ENCODE measurements at regions not wholly inside any gene's neighbourhood (a gene's known extent, or its start where the extent isn't known, plus 50 kb on each side); places are given as distances from the start of the nearest gene placed in this dataset.
"Not testable (repeated sequence)": the region's sequence is repeated elsewhere in the genome, so short reads cannot be mapped to it uniquely, and the experiment has no call there.

DNA sequence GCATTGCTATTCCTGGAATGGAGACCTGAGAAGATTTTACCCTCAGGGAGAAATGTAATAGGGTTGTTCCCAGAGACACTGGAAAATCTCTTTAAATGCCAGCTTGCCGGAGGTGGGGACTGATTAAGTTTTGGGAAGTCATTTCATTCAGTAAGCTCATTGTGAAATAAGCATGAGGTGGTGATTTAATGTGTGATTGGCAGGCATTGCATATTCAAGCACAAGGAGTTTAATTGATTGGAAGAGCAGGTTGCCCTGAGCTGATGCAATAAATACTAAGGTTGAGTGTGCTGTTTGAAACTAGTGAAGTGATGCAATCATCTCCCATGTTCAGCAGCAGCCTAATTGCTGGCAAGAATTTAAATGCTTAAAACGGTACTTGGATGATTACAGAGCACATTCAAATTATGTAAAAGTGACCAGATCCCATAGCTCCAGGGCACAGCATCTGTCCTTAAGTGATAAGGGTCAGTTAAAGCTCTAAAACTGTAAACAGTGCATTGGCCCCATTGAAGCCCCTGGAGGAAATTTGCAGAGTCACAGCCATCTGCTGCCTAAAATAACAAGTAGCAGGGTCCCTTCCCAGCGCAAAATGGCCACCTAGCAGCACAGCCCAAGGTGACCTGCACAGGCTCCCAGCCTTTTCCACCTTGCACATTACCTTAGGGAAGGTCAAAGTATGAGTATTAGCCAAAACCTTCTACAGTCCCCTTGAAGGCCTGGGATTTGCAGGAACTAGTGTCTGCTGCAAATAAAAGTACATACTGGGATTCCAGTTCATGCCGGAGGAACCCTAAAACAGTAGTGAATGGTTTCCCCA lies 92.1 kb downstream of the CCDC71L start:
- no peaks in the 10 kb centered on the region for H3K9me3 ChIP-seq (ENCODE audit: control insufficient read depth in 2 of 3, low read length in 3 of 3)
- DNase-seq = no peak
- Mint-ChIP-seq H3K27ac (no peak overlapping the region), H3K4me1 (peaks cover 0 to 10% (median 0%) of the 10 kb centered on the region in 7 donors), H3K4me3 (no peak overlapping the region), H3K36me3 (no peaks in the 10 kb centered on the region), H3K9me3 (peaks cover 0 to 8% (median 0%) of the 10 kb centered on the region in 11 donors), H3K27me3 (peaks cover 4 to 23% (median 7%) of the 10 kb centered on the region in 5 donors)
- CTCF ChIA-PET = no interaction called here
- intact Hi-C loops (cut with micrococcal nuclease) = no loop called here
- no peaks in the 10 kb centered on the region for H3K27me3 ChIP-seq (ENCODE audit: control insufficient read depth in 2 of 2, insufficient read depth in 2 of 2, low read length in 2 of 2)
- H3K4me1 ChIP-seq (ENCODE audit: control insufficient read depth in 2 of 2, insufficient read depth in 2 of 2, low read length in 2 of 2) = no peaks in the 10 kb centered on the region
- H3K27ac ChIP-seq (ENCODE audit: low read depth, low read length) = peak overlapping the region; percentile 21
- no peak overlapping the region for H3K4me3 ChIP-seq (ENCODE audit: low read length)
- ATAC-seq = peak; percentile 32
- no peaks in the 10 kb centered on the region for H3K36me3 ChIP-seq (ENCODE audit: control insufficient read depth in 2 of 3, insufficient read depth in 3 of 3, low read length in 3 of 3)
- POLR2A ChIA-PET = no interaction called here

GRCh38 chr7:106568002-106568679 lies 92.8 kb downstream of the CCDC71L start:
- Mint-ChIP-seq H3K4me1 (peaks cover 0 to 10% (median 0%) of the 10 kb centered on the region in 7 donors), H3K4me3 (no peak overlapping the region)

GRCh38 chr7:106567204-106568001 lies 93.6 kb downstream of the CCDC71L start:
- peaks cover 0 to 15% (median 3%) of the 10 kb centered on the region in 5 donors for H3K27me3 Mint-ChIP-seq
- intact Hi-C loops (cut with micrococcal nuclease); H3K9me3 ChIP-seq (ENCODE audit: control insufficient read depth in 2 of 3, low read length in 3 of 3); H3K27ac ChIP-seq (ENCODE audit: low read depth, low read length); H3K9me3 Mint-ChIP-seq; H3K4me1 Mint-ChIP-seq; POLR2A ChIA-PET; H3K27me3 ChIP-seq (ENCODE audit: control insufficient read depth in 2 of 2, insufficient read depth in 2 of 2, low read length in 2 of 2); H3K27ac Mint-ChIP-seq; DNase-seq; H3K4me1 ChIP-seq (ENCODE audit: control insufficient read depth in 2 of 2, insufficient read depth in 2 of 2, low read length in 2 of 2); CTCF ChIA-PET; H3K4me3 ChIP-seq (ENCODE audit: low read length); ATAC-seq; H3K36me3 Mint-ChIP-seq; H3K4me3 Mint-ChIP-seq; H3K36me3 ChIP-seq (ENCODE audit: control insufficient read depth in 2 of 3, insufficient read depth in 3 of 3, low read length in 3 of 3): not testable (repeated sequence)

More at GRCh38 chr7:106568002-106568679, 92.8 kb downstream of the CCDC71L start:
- POLR2A ChIA-PET = no interaction called here
- CTCF ChIA-PET = no interaction called here
- Histone ChIP-seq H3K4me1 (ENCODE audit: control insufficient read depth in 2 of 2, insufficient read depth in 2 of 2, low read length in 2 of 2) (no peaks in the 10 kb centered on the region), H3K27ac (ENCODE audit: low read depth, low read length) (no peak overlapping the region), H3K27me3 (ENCODE audit: control insufficient read depth in 2 of 2, insufficient read depth in 2 of 2, low read length in 2 of 2) (no peaks in the 10 kb centered on the region), H3K9me3 (ENCODE audit: control insufficient read depth in 2 of 3, low read length in 3 of 3) (no peaks in the 10 kb centered on the region), H3K4me3 (ENCODE audit: low read length) (no peak overlapping the region), H3K36me3 (ENCODE audit: control insufficient read depth in 2 of 3, insufficient read depth in 3 of 3, low read length in 3 of 3) (no peaks in the 10 kb centered on the region)
- intact Hi-C loops (cut with micrococcal nuclease) = no loop called here
- H3K27me3 Mint-ChIP-seq = peaks cover 0 to 21% (median 7%) of the 10 kb centered on the region in 5 donors
- DNase-seq (no peak), ATAC-seq (no peak)
- H3K9me3 Mint-ChIP-seq = peaks cover 0 to 8% (median 0%) of the 10 kb centered on the region in 11 donors
- no peaks in the 10 kb centered on the region for H3K36me3 Mint-ChIP-seq
- no peak overlapping the region for H3K27ac Mint-ChIP-seq

DNA sequence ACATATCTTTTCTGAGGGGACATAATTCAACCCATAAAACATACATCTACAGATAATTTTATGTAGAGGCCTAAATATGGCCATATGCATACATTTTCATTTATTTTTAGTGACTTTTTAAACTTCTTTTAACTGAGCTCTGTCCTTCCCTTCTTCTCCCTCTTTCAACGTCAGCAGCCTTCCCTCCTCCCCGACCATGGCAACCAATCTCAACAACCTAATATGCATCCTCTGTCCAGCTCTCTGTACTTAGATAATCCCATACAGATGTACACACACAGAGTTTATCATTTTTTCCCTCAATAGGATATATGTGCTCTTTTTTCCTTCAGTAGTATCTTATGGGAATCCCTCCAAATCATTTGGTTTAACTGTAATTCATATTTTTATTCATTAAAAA lies 94.3 kb downstream of the CCDC71L start:
- ATAC-seq = no peak
- Histone ChIP-seq H3K4me1 (ENCODE audit: control insufficient read depth in 2 of 2, insufficient read depth in 2 of 2, low read length in 2 of 2) (no peaks in the 10 kb centered on the region), H3K27me3 (ENCODE audit: control insufficient read depth in 2 of 2, insufficient read depth in 2 of 2, low read length in 2 of 2) (no peaks in the 10 kb centered on the region), H3K4me3 (ENCODE audit: low read length) (no peak overlapping the region), H3K9me3 (ENCODE audit: control insufficient read depth in 2 of 3, low read length in 3 of 3) (no peaks in the 10 kb centered on the region), H3K36me3 (ENCODE audit: control insufficient read depth in 2 of 3, insufficient read depth in 3 of 3, low read length in 3 of 3) (no peaks in the 10 kb centered on the region), H3K27ac (ENCODE audit: low read depth, low read length) (no peak overlapping the region)
- Mint-ChIP-seq H3K9me3 (peaks cover 0 to 9% (median 0%) of the 10 kb centered on the region in 11 donors), H3K27me3 (peaks cover 0 to 13% (median 3%) of the 10 kb centered on the region in 5 donors), H3K27ac (no peak overlapping the region), H3K4me1 (peaks cover 0 to 10% (median 0%) of the 10 kb centered on the region in 7 donors), H3K36me3 (no peaks in the 10 kb centered on the region), H3K4me3 (no peak overlapping the region)
- no peak for DNase-seq
- ChIA-PET CTCF (no interaction called here), POLR2A (no interaction called here)
- intact Hi-C loops (cut with micrococcal nuclease) = no loop called here

GRCh38 chr7:106566196-106566595 lies 94.8 kb downstream of the CCDC71L start:
- H3K9me3 Mint-ChIP-seq = peaks cover 0 to 9% (median 0%) of the 10 kb centered on the region in 11 donors

DNA sequence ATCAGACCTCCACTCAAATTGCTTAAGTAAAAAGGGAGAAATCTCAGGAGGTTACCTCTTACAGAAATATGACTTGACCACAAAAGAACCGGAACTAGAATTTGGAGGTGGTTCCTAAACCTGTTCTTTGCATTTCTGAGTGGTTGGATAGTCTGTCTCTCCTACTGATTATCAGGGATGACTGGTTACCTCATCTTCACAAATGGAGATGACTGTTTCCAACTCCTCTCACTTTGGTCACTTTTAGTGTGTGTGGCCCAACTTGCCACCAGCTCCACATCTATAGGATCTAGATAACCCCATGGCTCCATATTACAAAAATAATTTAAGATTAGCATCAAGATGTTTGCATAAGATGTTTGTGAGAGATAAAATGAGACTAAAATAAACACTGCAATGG lies 95.5 kb downstream of the CCDC71L start:
- H3K4me1 ChIP-seq (ENCODE audit: control insufficient read depth in 2 of 2, insufficient read depth in 2 of 2, low read length in 2 of 2) = no peaks in the 10 kb centered on the region
- H3K27ac Mint-ChIP-seq = no peak overlapping the region
- ATAC-seq = no peak
- H3K4me3 Mint-ChIP-seq = no peak overlapping the region
- H3K27me3 ChIP-seq (ENCODE audit: control insufficient read depth in 2 of 2, insufficient read depth in 2 of 2, low read length in 2 of 2) = no peaks in the 10 kb centered on the region
- intact Hi-C loops (cut with micrococcal nuclease) = no loop called here
- H3K36me3 ChIP-seq (ENCODE audit: control insufficient read depth in 2 of 3, insufficient read depth in 3 of 3, low read length in 3 of 3) = no peaks in the 10 kb centered on the region
- H3K4me1 Mint-ChIP-seq = peaks cover 0 to 6% (median 0%) of the 10 kb centered on the region in 7 donors
- H3K36me3 Mint-ChIP-seq = no peaks in the 10 kb centered on the region
- ChIA-PET POLR2A (no interaction called here), CTCF (no interaction called here)
- H3K9me3 Mint-ChIP-seq = peaks cover 0 to 9% (median 0%) of the 10 kb centered on the region in 11 donors
- H3K27me3 Mint-ChIP-seq = peaks cover 0 to 9% (median 3%) of the 10 kb centered on the region in 5 donors
- H3K4me3 ChIP-seq (ENCODE audit: low read length) = no peak overlapping the region
- DNase-seq = no peak
- no peak overlapping the region for H3K27ac ChIP-seq (ENCODE audit: low read depth, low read length)
- no peaks in the 10 kb centered on the region for H3K9me3 ChIP-seq (ENCODE audit: control insufficient read depth in 2 of 3, low read length in 3 of 3)

More at GRCh38 chr7:106566196-106566595, 94.8 kb downstream of the CCDC71L start:
- intact Hi-C loops (cut with micrococcal nuclease) = no loop called here
- ChIA-PET POLR2A (no interaction called here), CTCF (no interaction called here)
- Histone ChIP-seq H3K4me3 (ENCODE audit: low read length) (no peak overlapping the region), H3K27ac (ENCODE audit: low read depth, low read length) (no peak overlapping the region), H3K4me1 (ENCODE audit: control insufficient read depth in 2 of 2, insufficient read depth in 2 of 2, low read length in 2 of 2) (no peaks in the 10 kb centered on the region), H3K9me3 (ENCODE audit: control insufficient read depth in 2 of 3, low read length in 3 of 3) (no peaks in the 10 kb centered on the region), H3K36me3 (ENCODE audit: control insufficient read depth in 2 of 3, insufficient read depth in 3 of 3, low read length in 3 of 3) (no peaks in the 10 kb centered on the region), H3K27me3 (ENCODE audit: control insufficient read depth in 2 of 2, insufficient read depth in 2 of 2, low read length in 2 of 2) (no peaks in the 10 kb centered on the region)
- Mint-ChIP-seq H3K4me3 (no peak overlapping the region), H3K4me1 (peaks cover 0 to 10% (median 0%) of the 10 kb centered on the region in 7 donors), H3K36me3 (no peaks in the 10 kb centered on the region), H3K27ac (no peak overlapping the region), H3K27me3 (peaks cover 0 to 13% (median 3%) of the 10 kb centered on the region in 5 donors)
- ATAC-seq (no peak), DNase-seq (no peak)

Measured in naive thymus-derived CD4-positive, alpha-beta T cell (primary cell).